SK-N-SH treated with all-trans-retinoic acid at 6 μM for 48 hours (cell line): ENCODE measurements at regions not wholly inside any gene's neighbourhood (a gene's known extent, or its start where the extent isn't known, plus 50 kb on each side); places are given as distances from the start of the nearest gene placed in this dataset.

Source experiments
- CREB5 ChIP-seq: fragments of 250-450 bp; sonication (Bioruptor Pico); IDR thresholded peaks from 2 replicates; pipeline ENCODE4 v1.5.1; 2020; ENCODE audit warnings: low read depth, mild to moderate bottlenecking, moderate library complexity
- CSRNP3 ChIP-seq: fragments of 250-450 bp; sonication (Bioruptor Pico); IDR thresholded peaks from 2 replicates; pipeline ENCODE4 v1.5.1; 2021; ENCODE audit warnings: mild to moderate bottlenecking, moderate library complexity
- ESRRG ChIP-seq: fragments of 250-450 bp; sonication (Bioruptor Pico); IDR thresholded peaks from 2 replicates; pipeline ENCODE4 v1.6.1; 2021; ENCODE audit warnings: mild to moderate bottlenecking
- GLIS3 ChIP-seq: fragments of 250-450 bp; sonication (Bioruptor Pico); IDR thresholded peaks from 2 replicates; pipeline ENCODE4 v1.5.0; 2020; ENCODE audit warnings: mild to moderate bottlenecking, moderate library complexity
- ISL1 ChIP-seq: fragments of 250-450 bp; sonication (Bioruptor Pico); IDR thresholded peaks from 2 replicates; pipeline ENCODE4 v2.1.2; 2022; ENCODE audit warnings: mild to moderate bottlenecking, moderate library complexity
- PATZ1 ChIP-seq: fragments of 250-450 bp; sonication (Bioruptor Pico); IDR thresholded peaks from 2 replicates; pipeline ENCODE4 v1.8.0; 2020; ENCODE audit warnings: mild to moderate bottlenecking, moderate library complexity, borderline replicate concordance
- RARB ChIP-seq: fragments of 250-450 bp; sonication (Bioruptor Pico); IDR thresholded peaks from 2 replicates; pipeline ENCODE4 v1.8.0; 2021; ENCODE audit warnings: mild to moderate bottlenecking, moderate library complexity
- ZC3H10 ChIP-seq: fragments of 250-450 bp; sonication (Bioruptor Pico); IDR thresholded peaks from 2 replicates; pipeline ENCODE4 v1.5.1; 2021; ENCODE audit warnings: mild to moderate bottlenecking, moderate library complexity
- ZFP3 ChIP-seq: fragments of 250-450 bp; sonication (Bioruptor Pico); IDR thresholded peaks from 2 replicates; pipeline ENCODE4 v1.5.0; 2020; ENCODE audit warnings: mild to moderate bottlenecking, moderate library complexity
- ZFP30 ChIP-seq: fragments of 450-650 bp; formaldehyde crosslinking; IDR thresholded peaks from 2 replicates; pipeline ENCODE4 v1.5.0; 2022; ENCODE audit warnings: mild to moderate bottlenecking, moderate library complexity
- ZNF70 ChIP-seq: fragments of 450-650 bp; formaldehyde crosslinking; IDR thresholded peaks from 2 replicates; pipeline ENCODE4 v1.5.0; 2020; ENCODE audit warnings: mild to moderate bottlenecking, moderate library complexity

DNA sequence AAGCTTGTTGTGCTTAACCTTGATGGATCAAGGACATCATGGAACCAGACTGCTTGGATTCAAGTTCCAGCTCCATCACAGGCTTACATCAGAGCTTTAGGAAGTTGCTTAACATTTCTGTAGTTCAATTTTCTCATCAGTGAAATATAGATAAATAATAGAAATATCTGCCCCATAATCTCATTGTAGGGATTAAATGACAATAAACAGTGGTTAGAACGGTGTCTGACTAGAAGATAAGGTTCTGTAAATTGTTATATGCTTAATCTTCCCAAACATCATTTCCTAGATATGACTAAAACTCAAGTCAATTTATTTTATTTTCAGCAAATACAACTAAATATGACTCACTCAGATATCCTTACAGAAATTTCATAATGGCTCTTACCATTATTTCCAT lies 83.5 kb downstream of the SLITRK1 start:
- TF ChIP-seq PATZ1 (CRISPR knock-in tag) (no peak), ISL1 (CRISPR knock-in tag) (no peak), GLIS3 (CRISPR knock-in tag) (no peak), ZNF70 (CRISPR knock-in tag) (no peak), ZC3H10 (no peak), CSRNP3 (CRISPR knock-in tag) (no peak), ESRRG (CRISPR knock-in tag) (no peak), ZFP30 (CRISPR knock-in tag) (no peak), ZFP3 (CRISPR knock-in tag) (no peak), RARB (CRISPR knock-in tag) (no peak), CREB5 (CRISPR knock-in tag) (no peak)
